Endothelial cell of umbilical vein (primary cell): ENCODE measurements at regions not wholly inside any gene's neighbourhood (a gene's known extent, or its start where the extent isn't known, plus 50 kb on each side); places are given as distances from the start of the nearest gene placed in this dataset.

Source experiments
- BruUV-seq: library from RNA; stranded (reverse); fragments of 400-500 nt; replicated peaks from 2 replicates; lab custom pipeline; 2021; lab: Mats Ljungman, UMichigan
- CTCF ChIA-PET: fragments of 300-600, 350-600 bp; sonication (Branson Sonifier 250); formaldehyde crosslinking; loops from one replicate; lab custom pipeline; 2021; ENCODE audit warnings: antibody characterized with exemption, inconsistent platforms; lab: Charles Lee
- POLR2A ChIA-PET: fragments of 300-600, 350-600 bp; sonication (Branson Sonifier 250); formaldehyde crosslinking; loops from one replicate; lab custom pipeline; 2021; ENCODE audit warnings: antibody characterized with exemption, inconsistent platforms; lab: Charles Lee
- DNase-seq: peaks from one replicate; pipeline ENCODE4 v3.0.0-alpha.2; 2011; ENCODE audit warnings: low read depth, low spot score
- FAIRE-seq: peaks from 2 replicates; lab custom pipeline; 2011; peaks lifted over from hg19 to GRCh38; lab: Jason Lieb, UNC
- H2AFZ ChIP-seq: 2 replicates; pipeline ENCODE4 v1.6.0; 2012; ENCODE audit warnings: low read depth, low read length, control low read depth, inconsistent platforms
- H3K27ac ChIP-seq: 2 replicates; pipeline ENCODE4 v1.5.1; 2011; ENCODE audit warnings: low read depth, mild to moderate bottlenecking, control low read depth, low read length, moderate library complexity; ENCODE audit not compliant: insufficient read depth
- H3K27me3 ChIP-seq, 2 experiments: 2 replicates each; pipeline versions ENCODE4 v1.6.0 to v1.6.1; 2011; ENCODE audit warnings: low read length in 2 of 2, mixed read lengths in 1 of 2; ENCODE audit not compliant: control insufficient read depth in 2 of 2, insufficient read depth in 2 of 2
- H3K36me3 ChIP-seq, 2 experiments: 2 replicates in 1 of 2; 3 replicates in 1 of 2; pipeline ENCODE4 v1.5.1; 2011; ENCODE audit warnings: low read length in 2 of 2, mild to moderate bottlenecking in 1 of 2, moderate library complexity in 1 of 2; ENCODE audit not compliant: control insufficient read depth in 2 of 2, insufficient read depth in 2 of 2; ENCODE audit errors: extremely low read depth in 1 of 2
- H3K4me1 ChIP-seq: 3 replicates; pipeline ENCODE4 v1.5.1; 2011; ENCODE audit warnings: mild to moderate bottlenecking, low read length; ENCODE audit not compliant: control insufficient read depth, insufficient read depth; ENCODE audit errors: extremely low read depth
- H3K4me2 ChIP-seq: 2 replicates; pipeline ENCODE4 v1.6.1; 2011; ENCODE audit warnings: low read length, control low read depth, mixed read lengths; ENCODE audit not compliant: insufficient read depth
- H3K4me3 ChIP-seq, 3 experiments: fragments of 200-600 bp in 1 of 3; sonication (generic), shearing (Covaris generic) in 1 of 3; replicated peaks in 1 of 3; 2 replicates each; pipeline ENCODE4 v1.5.1; 2011 to 2016; ENCODE audit warnings: control low read depth in 3 of 3, low read length in 3 of 3, mild to moderate bottlenecking in 2 of 3, inconsistent platforms in 1 of 3, low read depth in 1 of 3, moderate library complexity in 1 of 3; ENCODE audit not compliant: insufficient read depth in 1 of 3
- H3K79me2 ChIP-seq: 2 replicates; pipeline ENCODE4 v1.6.0; 2012; ENCODE audit warnings: low read length, inconsistent platforms; ENCODE audit not compliant: control insufficient read depth, insufficient read depth
- H3K9ac ChIP-seq: replicated peaks from 2 replicates; pipeline ENCODE3; 2011; ENCODE audit warnings: low read length, control low read depth; ENCODE audit not compliant: insufficient read depth; ENCODE audit errors: extremely low read depth
- H3K9me1 ChIP-seq: replicated peaks from 3 replicates; pipeline ENCODE4 v1.6.0; 2011; ENCODE audit warnings: mild to moderate bottlenecking, low read length; ENCODE audit not compliant: control insufficient read depth, insufficient read depth; ENCODE audit errors: extremely low read depth
- H3K9me3 ChIP-seq: replicated peaks from 2 replicates; pipeline ENCODE4 v1.5.1; 2012; ENCODE audit warnings: low read length, inconsistent platforms; ENCODE audit not compliant: control insufficient read depth, insufficient read depth
- H4K20me1 ChIP-seq: replicated peaks from 2 replicates; pipeline ENCODE3; 2011; ENCODE audit warnings: mild to moderate bottlenecking, low read length; ENCODE audit not compliant: control insufficient read depth, insufficient read depth; ENCODE audit errors: extremely low read depth
- CTCF ChIP-seq, 2 donors: IDR thresholded peaks; 1 replicate in 1 of 2; 2 replicates in 1 of 2; pipeline ENCODE4 v1.5.1; 2011; ENCODE audit warnings: low read length in 2 of 2, mild to moderate bottlenecking in 2 of 2, moderate library complexity in 2 of 2, control low read depth in 1 of 2, inconsistent platforms in 1 of 2, low read depth in 1 of 2; ENCODE audit not compliant: insufficient read depth in 1 of 2; ENCODE audit errors: extremely low read depth in 1 of 2
- EZH2 ChIP-seq: IDR thresholded peaks from 2 replicates; pipeline ENCODE4 v1.6.1; 2012; ENCODE audit warnings: borderline replicate concordance, low read depth, mild to moderate bottlenecking, moderate library complexity, low read length, inconsistent platforms; ENCODE audit not compliant: severe bottlenecking
- FOS ChIP-seq: IDR thresholded peaks from 2 replicates; pipeline ENCODE4 v1.6.1; 2011; ENCODE audit warnings: mild to moderate bottlenecking, low read length, moderate library complexity, borderline replicate concordance; ENCODE audit not compliant: insufficient read depth
- GATA2 ChIP-seq: IDR thresholded peaks from 2 replicates; pipeline ENCODE4 v1.7.0; 2011; ENCODE audit warnings: low read depth, mild to moderate bottlenecking, moderate library complexity, mixed read lengths, low read length; ENCODE audit not compliant: insufficient read length, insufficient read depth
- JUN ChIP-seq: IDR thresholded peaks from 2 replicates; pipeline ENCODE4 v1.6.1; 2011; ENCODE audit warnings: borderline replicate concordance, low read depth; ENCODE audit not compliant: insufficient read length, insufficient read depth
- MAX ChIP-seq: IDR thresholded peaks from 2 replicates; pipeline ENCODE4 v1.6.1; 2011; ENCODE audit not compliant: insufficient read depth, insufficient read length
- MYC ChIP-seq: IDR thresholded peaks from one replicate; pipeline ENCODE4 v1.6.1; 2011; ENCODE audit warnings: mild to moderate bottlenecking, low read depth, low read length
- POLR2A ChIP-seq: IDR thresholded peaks from 2 replicates; pipeline ENCODE4 v1.6.1; 2012; ENCODE audit warnings: low read depth, mild to moderate bottlenecking, control low read depth, low read length
- POLR2AphosphoS5 ChIP-seq: IDR thresholded peaks from 2 replicates; pipeline ENCODE4 v1.6.1; 2012; ENCODE audit warnings: low read depth, mild to moderate bottlenecking, control low read depth, low read length, moderate library complexity; ENCODE audit not compliant: insufficient read depth
- dilution Hi-C: fragments of 300-500 bp; cut with MboI; formaldehyde crosslinking; loops from one replicate; pipeline ENCODE4 v1.15.0; 2019; ENCODE audit warnings: low sequenced_read_pairs; ENCODE audit not compliant: extremely low pct_ligation_motif_present
- intact Hi-C: fragments of 100-400 bp; cut with micrococcal nuclease; formaldehyde crosslinking; loops from one replicate; pipeline ENCODE4 v1.10.0; 2022

GRCh38 chr3:180417241-180417640 lies 184.7 kb upstream of the TTC14 start:
- BruUV-seq = no TSS peak
- H3K79me2 ChIP-seq = no peaks in the 10 kb centered on the region
- H3K27ac ChIP-seq = no peak overlapping the region
- POLR2A ChIA-PET = no interaction called here
- dilution Hi-C loops (no loop called here), intact Hi-C loops (no loop called here)
- no peaks in the 10 kb centered on the region for H3K27me3 ChIP-seq
- CTCF ChIA-PET = no interaction called here
- H3K4me2 ChIP-seq = no peak overlapping the region
- no peak overlapping the region for H2AFZ ChIP-seq
- H3K9me3 ChIP-seq = no peaks in the 10 kb centered on the region
- H3K4me1 ChIP-seq = peaks cover 4% of the 10 kb centered on the region
- FAIRE-seq (no peak), DNase-seq (no peak)
- H3K9me1 ChIP-seq = no peaks in the 10 kb centered on the region
- H3K36me3 ChIP-seq = no peaks in the 10 kb centered on the region
- no peaks in the 10 kb centered on the region for H4K20me1 ChIP-seq
- H3K4me3 ChIP-seq = no peak overlapping the region
- TF ChIP-seq EZH2 = no peak
- TF ChIP-seq CTCF (IDR thresholded peaks at IDR 0.05; ENCODE audit: extremely low read depth in 1 of 2, insufficient read depth in 1 of 2, low read depth in 1 of 2, low read length in 2 of 2) = no peak
- no peak for TF ChIP-seq POLR2AphosphoS5
- no peak for TF ChIP-seq JUN
- TF ChIP-seq MAX = no peak
- no peak for TF ChIP-seq GATA2
- TF ChIP-seq FOS = no peak
- no peak for TF ChIP-seq MYC
- no peak for TF ChIP-seq POLR2A
- no peak overlapping the region for H3K9ac ChIP-seq
